Nephron progenitor cell (in vitro differentiated cells): ENCODE measurements at regions not wholly inside any gene's neighbourhood (a gene's known extent, or its start where the extent isn't known, plus 50 kb on each side); places are given as distances from the start of the nearest gene placed in this dataset.

ENCODE experiments used
- DNase-seq: peaks from one replicate; pipeline ENCODE4 v3.0.0; 2021
- H3K27ac Mint-ChIP-seq: 2 replicates; pipeline ENCODE4 v1.8.0; 2021; ENCODE audit warnings: mild to moderate bottlenecking, moderate library complexity, mixed read lengths
- H3K27me3 Mint-ChIP-seq: 2 replicates; pipeline ENCODE4 v1.8.0; 2021; ENCODE audit warnings: mild to moderate bottlenecking, low read depth, mixed read lengths; ENCODE audit not compliant: poor library complexity
- H3K36me3 Mint-ChIP-seq: 2 replicates; pipeline ENCODE4 v1.8.0; 2021; ENCODE audit warnings: low read depth, mixed read lengths
- H3K4me1 Mint-ChIP-seq: 2 replicates; pipeline ENCODE4 v1.8.0; 2021; ENCODE audit warnings: mixed read lengths
- H3K4me3 Mint-ChIP-seq: 2 replicates; pipeline ENCODE4 v1.8.0; 2021; ENCODE audit warnings: mild to moderate bottlenecking, moderate library complexity, mixed read lengths
- H3K9me3 Mint-ChIP-seq: 2 replicates; pipeline ENCODE4 v1.8.0; 2021; ENCODE audit warnings: mild to moderate bottlenecking, moderate library complexity, mixed read lengths
- CTCF ChIP-seq: fragments of 200-600 bp; sonication (generic); IDR thresholded peaks from 2 replicates; pipeline ENCODE4 v1.5.0; 2021; ENCODE audit warnings: antibody characterized with exemption

GRCh38 chr15:69592954-69593353 is 140.3 kb downstream of the RPLP1 start:
- Mint-ChIP-seq H3K27me3 (peaks cover 24% of the 10 kb centered on the region), H3K4me3 (no peak overlapping the region), H3K36me3 (no peaks in the 10 kb centered on the region), H3K9me3 (peaks cover 3% of the 10 kb centered on the region), H3K4me1 (peaks cover 58% of the 10 kb centered on the region), H3K27ac (no peak overlapping the region)
- TF ChIP-seq CTCF: no peak
- no peak for DNase-seq

DNA sequence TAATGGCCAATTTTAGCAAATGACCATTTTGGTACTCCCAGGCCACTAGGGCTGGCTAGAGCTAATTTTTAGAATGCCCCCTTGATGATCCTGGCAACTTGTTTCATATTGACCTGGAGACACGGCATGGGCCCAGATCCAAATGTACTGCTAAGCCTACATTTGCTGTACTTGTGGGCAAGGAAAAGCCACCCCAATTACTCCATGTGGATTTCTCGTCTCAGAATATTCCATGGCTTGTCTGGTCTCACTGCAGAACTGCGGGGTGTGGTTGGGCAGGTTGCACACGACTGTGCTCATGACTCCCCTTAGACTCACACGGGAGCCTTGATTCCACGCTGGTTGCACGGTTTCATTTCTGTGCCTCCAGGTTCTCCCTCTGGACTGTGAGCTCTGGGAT is 140.9 kb downstream of the RPLP1 start:
- H3K27me3 Mint-ChIP-seq: peaks cover 27% of the 10 kb centered on the region
- no peak for TF ChIP-seq CTCF
- H3K9me3 Mint-ChIP-seq: peaks cover 4% of the 10 kb centered on the region
- H3K4me3 Mint-ChIP-seq: no peak overlapping the region
- no peaks in the 10 kb centered on the region for H3K36me3 Mint-ChIP-seq
- peaks cover 60% of the 10 kb centered on the region for H3K4me1 Mint-ChIP-seq
- DNase-seq: no peak
- no peak overlapping the region for H3K27ac Mint-ChIP-seq

DNA sequence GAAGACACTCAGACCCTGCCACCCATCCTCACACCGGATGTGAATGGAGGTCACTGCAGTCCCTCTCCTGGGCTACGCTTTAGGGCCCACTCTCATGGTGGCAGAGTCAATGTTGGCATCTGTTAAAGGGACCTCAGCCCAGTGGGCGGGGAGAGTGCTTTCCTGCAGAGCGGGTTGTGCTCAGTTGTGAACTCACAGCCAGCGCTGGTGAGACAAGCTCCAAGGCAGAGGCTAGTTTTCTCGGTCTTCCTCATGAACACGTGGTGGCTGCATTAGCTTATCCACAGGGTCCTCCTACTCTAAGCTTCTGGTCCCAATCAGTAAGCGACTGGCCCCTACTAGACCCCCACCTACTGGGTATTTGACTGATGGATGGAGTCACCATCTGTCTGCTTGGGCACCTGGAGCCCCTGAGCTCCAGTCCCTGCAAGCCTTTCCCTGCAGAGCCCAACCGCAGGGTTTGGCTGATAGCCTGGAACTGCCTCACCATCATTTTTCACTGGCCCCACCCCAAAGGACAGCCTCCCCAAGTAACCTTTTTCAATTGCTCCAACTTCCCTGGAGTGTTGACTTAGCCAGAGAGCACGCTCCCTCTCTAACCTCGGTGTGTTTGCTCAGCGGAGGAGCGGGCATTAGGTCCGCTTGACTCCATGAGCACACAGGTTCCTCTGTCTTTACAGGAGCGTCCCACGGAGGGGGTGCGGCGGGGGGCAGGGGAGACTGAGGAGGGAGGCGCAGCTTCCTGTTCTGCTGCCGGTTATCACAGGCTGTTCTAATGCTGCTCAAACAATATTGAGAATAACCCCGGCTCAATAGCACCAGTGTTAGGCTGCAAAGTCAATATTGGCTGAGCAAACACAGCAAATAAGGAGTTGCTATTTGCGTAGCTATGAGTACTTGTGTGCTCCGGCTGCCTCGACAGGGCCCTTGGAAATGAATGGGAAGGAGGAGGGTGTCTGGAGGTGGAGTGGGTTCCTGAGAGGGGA is 141.7 kb downstream of the RPLP1 start:
- DNase-seq: no peak
- H3K4me3 Mint-ChIP-seq: peak overlapping the region; percentile 33
- peaks cover 67% of the 10 kb centered on the region for H3K4me1 Mint-ChIP-seq
- peak overlapping the region; percentile 55 for H3K27ac Mint-ChIP-seq
- H3K36me3 Mint-ChIP-seq: no peaks in the 10 kb centered on the region
- peaks cover 30% of the 10 kb centered on the region for H3K27me3 Mint-ChIP-seq
- TF ChIP-seq CTCF: no peak
- peaks cover 4% of the 10 kb centered on the region for H3K9me3 Mint-ChIP-seq

DNA sequence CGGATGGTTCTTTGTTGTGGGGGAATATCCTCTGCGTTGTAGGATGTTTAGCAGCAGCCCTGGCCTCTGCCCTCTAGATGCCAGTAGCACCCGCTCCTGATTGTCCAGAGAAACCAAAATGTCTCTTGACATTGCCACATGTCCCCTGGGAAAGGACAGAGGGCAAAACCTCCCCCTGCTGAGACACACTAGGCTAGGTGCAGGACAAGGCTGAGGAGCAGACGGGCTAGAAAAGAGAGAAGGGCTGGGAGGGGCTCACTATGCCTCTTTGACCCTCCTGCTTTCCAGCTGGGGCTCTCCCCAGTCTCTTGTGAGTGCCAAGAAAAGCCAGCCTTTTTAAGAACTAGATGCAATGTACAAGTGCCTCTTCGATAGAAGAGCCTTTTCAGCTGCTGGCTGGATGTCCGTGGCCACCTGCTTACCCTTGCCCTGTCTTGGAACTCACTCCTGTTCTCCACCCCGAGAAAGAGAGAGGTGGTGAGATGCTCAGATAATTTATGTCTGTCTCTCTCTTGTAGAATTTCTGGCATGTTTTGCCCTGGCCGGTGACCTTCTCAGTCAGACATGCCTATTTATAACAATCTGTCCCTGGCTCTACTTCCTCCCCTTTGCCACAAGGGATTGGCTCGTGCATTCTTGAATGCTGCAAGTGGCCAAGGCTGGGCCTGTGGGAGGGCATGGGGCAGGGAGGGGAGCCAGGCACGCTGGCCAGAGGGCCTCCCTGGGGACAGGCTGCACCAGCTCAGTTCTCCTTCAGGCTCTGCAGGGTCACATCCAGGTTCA is 142.6 kb downstream of the RPLP1 start:
- Mint-ChIP-seq H3K4me3 (peak overlapping the region; percentile 33), H3K27me3 (peaks cover 30% of the 10 kb centered on the region), H3K27ac (peak overlapping the region; percentile 55), H3K9me3 (peaks cover 4% of the 10 kb centered on the region), H3K36me3 (no peaks in the 10 kb centered on the region), H3K4me1 (peaks cover 64% of the 10 kb centered on the region)
- DNase-seq: peak; percentile 64
- no peak for TF ChIP-seq CTCF

- Mint-ChIP-seq H3K27ac (no peak overlapping the region), H3K27me3 (peaks cover 24% of the 10 kb centered on the region), H3K4me3 (no peak overlapping the region), H3K36me3 (no peaks in the 10 kb centered on the region), H3K9me3 (peaks cover 4% of the 10 kb centered on the region), H3K4me1 (peaks cover 45% of the 10 kb centered on the region)
- no peak for DNase-seq
- no peak for TF ChIP-seq CTCF
Observed at GRCh38 chr15:69597061-69597592, 144.5 kb downstream of the RPLP1 start.
